HEK293 (cell line): ENCODE measurements at regions not wholly inside any gene's neighbourhood (a gene's known extent, or its start where the extent isn't known, plus 50 kb on each side); places are given as distances from the start of the nearest gene placed in this dataset.
A peak's percentile ranks its signal among the peaks of the same experiment; 100 is the strongest.

ENCODE experiments used
- CTCF ChIA-PET: fragments of 350-600 bp; formaldehyde crosslinking; extraction: SDS; loops from one replicate; lab custom pipeline; 2021; ENCODE audit warnings: antibody characterized with exemption; lab: Yijun Ruan, JAX
- POLR2A ChIA-PET: fragments of 300-600 bp; formaldehyde crosslinking; extraction: SDS; loops from one replicate; lab custom pipeline; 2020; ENCODE audit warnings: antibody characterized with exemption, inconsistent platforms; lab: Yijun Ruan, JAX
- H3K27ac ChIP-seq: fragments of 200-500 bp; sonication (Bioruptor generic); 2 replicates; pipeline ENCODE4 v1.5.1; 2014; ENCODE audit warnings: low read depth, low read length, control low read depth, inconsistent platforms; ENCODE audit errors: extremely low read depth
- H3K36me3 ChIP-seq, 2 experiments: fragments of 200-500 bp in 1 of 2; sonication (Bioruptor generic) in 1 of 2; 1 replicate in 1 of 2; 2 replicates in 1 of 2; pipeline ENCODE4 v1.5.1; 2014 to 2017; ENCODE audit warnings: inconsistent platforms in 2 of 2, low read length in 2 of 2; ENCODE audit not compliant: control insufficient read depth in 2 of 2, insufficient read depth in 1 of 2
- H3K4me1 ChIP-seq: fragments of 200-500 bp; sonication (Bioruptor generic); 2 replicates; pipeline ENCODE4 v1.5.1; 2014; ENCODE audit warnings: mild to moderate bottlenecking, low read length, inconsistent platforms; ENCODE audit not compliant: control insufficient read depth, insufficient read depth
- H3K4me3 ChIP-seq: 2 replicates; pipeline ENCODE4 v1.5.1; 2011; ENCODE audit warnings: low read depth, mild to moderate bottlenecking, control low read depth, low read length, moderate library complexity
- H3K9me3 ChIP-seq: fragments of 200-500 bp; sonication (Bioruptor generic); 2 replicates; pipeline ENCODE4 v1.5.1; 2014; ENCODE audit warnings: low read depth, low read length, inconsistent platforms; ENCODE audit not compliant: control insufficient read depth, insufficient read depth
- BCL11A ChIP-seq: fragments of 450-650 bp; formaldehyde crosslinking; IDR thresholded peaks from 2 replicates; pipeline ENCODE4 v1.5.1; 2016; ENCODE audit warnings: low read depth, missing biosample characterization, missing genetic modification characterization
- GLI2 ChIP-seq: fragments of 450-650 bp; formaldehyde crosslinking; IDR thresholded peaks from 2 replicates; pipeline ENCODE4; 2017; ENCODE audit warnings: missing biosample characterization, missing genetic modification characterization, low read depth, borderline replicate concordance
- MYNN ChIP-seq: fragments of 450-650 bp; formaldehyde crosslinking; IDR thresholded peaks from 2 replicates; pipeline ENCODE4 v1.5.1; 2016; ENCODE audit warnings: missing biosample characterization, missing genetic modification characterization, borderline replicate concordance
- OSR2 ChIP-seq: fragments of 450-650 bp; formaldehyde crosslinking; IDR thresholded peaks from 2 replicates; pipeline ENCODE4 v1.5.1; 2016; ENCODE audit warnings: missing biosample characterization, missing genetic modification characterization
- PRDM1 ChIP-seq: fragments of 450-650 bp; formaldehyde crosslinking; IDR thresholded peaks from 2 replicates; pipeline ENCODE4; 2016; ENCODE audit warnings: missing biosample characterization, missing genetic modification characterization
- REPIN1 ChIP-seq: fragments of 450-650 bp; formaldehyde crosslinking; IDR thresholded peaks from 2 replicates; pipeline ENCODE4 v1.5.1; 2017; ENCODE audit warnings: missing biosample characterization, missing genetic modification characterization, low read depth
- ZBTB8A ChIP-seq: fragments of 450-650 bp; formaldehyde crosslinking; IDR thresholded peaks from 2 replicates; pipeline ENCODE4 v1.5.1; 2016; ENCODE audit warnings: missing biosample characterization, missing genetic modification characterization
- ZNF138 ChIP-seq: fragments of 450-650 bp; formaldehyde crosslinking; IDR thresholded peaks from 2 replicates; pipeline ENCODE4 v1.5.1; 2016; ENCODE audit warnings: missing biosample characterization, missing genetic modification characterization, borderline replicate concordance
- ZNF146 ChIP-seq: fragments of 450-650 bp; formaldehyde crosslinking; IDR thresholded peaks from 2 replicates; pipeline ENCODE4 v1.5.1; 2016; ENCODE audit warnings: missing biosample characterization, missing genetic modification characterization
- ZNF292 ChIP-seq: fragments of 450-650 bp; formaldehyde crosslinking; IDR thresholded peaks from 2 replicates; pipeline ENCODE4 v1.5.1; 2016; ENCODE audit warnings: low read depth, missing biosample characterization, missing genetic modification characterization, borderline replicate concordance
- ZNF366 ChIP-seq: fragments of 450-650 bp; formaldehyde crosslinking; conservative IDR thresholded peaks from 2 replicates; pipeline ENCODE4 v1.5.1; 2016; ENCODE audit warnings: missing biosample characterization, missing genetic modification characterization
- ZNF530 ChIP-seq: fragments of 450-650 bp; formaldehyde crosslinking; IDR thresholded peaks from 2 replicates; pipeline ENCODE4 v1.5.1; 2016; ENCODE audit warnings: low read depth, missing biosample characterization, missing genetic modification characterization
- ZNF626 ChIP-seq: fragments of 450-650 bp; sonication (Bioruptor Pico); formaldehyde crosslinking; IDR thresholded peaks from 2 replicates; pipeline ENCODE4 v1.5.1; 2018; ENCODE audit warnings: missing biosample characterization, missing genetic modification characterization, inconsistent platforms
- ZNF670 ChIP-seq: fragments of 450-650 bp; formaldehyde crosslinking; IDR thresholded peaks from 2 replicates; pipeline ENCODE4 v1.5.1; 2016; ENCODE audit warnings: missing biosample characterization, missing genetic modification characterization, low read depth
- ZSCAN30 ChIP-seq: fragments of 450-650 bp; IDR thresholded peaks from 2 replicates; pipeline ENCODE4 v1.5.1; 2018; ENCODE audit warnings: missing biosample characterization, mild to moderate bottlenecking, missing genetic modification characterization, moderate library complexity
- TF ChIP-seq, protein P1 (sequence below): fragments of 450-650 bp; formaldehyde crosslinking; IDR thresholded peaks from 2 replicates; pipeline ENCODE4 v1.5.1; 2016; ENCODE audit warnings: missing biosample characterization, missing genetic modification characterization
- TF ChIP-seq, protein P2 (sequence below): fragments of 450-650 bp; formaldehyde crosslinking; IDR thresholded peaks from 2 replicates; pipeline ENCODE4 v1.5.1; 2017; ENCODE audit warnings: missing biosample characterization, missing genetic modification characterization
- TF ChIP-seq, protein P3 (sequence below): fragments of 450-650 bp; formaldehyde crosslinking; IDR thresholded peaks from 2 replicates; pipeline ENCODE4 v1.5.1; 2016; ENCODE audit warnings: missing biosample characterization, missing genetic modification characterization
- TF ChIP-seq, protein P4 (sequence below): fragments of 450-650 bp; formaldehyde crosslinking; IDR thresholded peaks from 2 replicates; pipeline ENCODE4 v1.5.1; 2016; ENCODE audit warnings: missing biosample characterization, missing genetic modification characterization

DNA sequence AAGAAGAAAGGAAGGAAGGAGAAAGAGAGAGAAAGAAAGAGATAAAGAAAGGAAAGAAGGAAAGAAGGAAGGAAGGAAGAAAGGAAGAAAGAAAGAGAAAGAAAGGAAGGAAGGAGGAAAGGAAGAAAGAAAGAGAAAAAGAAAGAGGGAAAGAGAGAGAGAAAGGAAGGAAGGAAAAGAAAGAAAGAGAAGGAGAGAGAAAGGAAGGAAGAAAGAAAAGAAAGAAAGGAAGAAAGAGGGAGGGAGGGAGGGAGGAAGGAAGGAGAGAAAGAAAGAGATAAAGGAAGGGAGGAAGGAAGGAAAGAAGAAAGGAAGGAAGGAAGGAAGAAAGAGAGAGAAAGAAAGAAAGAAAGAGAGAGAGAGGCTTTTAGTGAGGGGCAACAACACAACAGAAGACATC, 135.1 kb upstream of the VSTM2B start:
- Histone ChIP-seq H3K36me3 (no peaks in the 10 kb centered on the region), H3K9me3 (peaks cover 7% of the 10 kb centered on the region; the same call in 1 of the 2 replicates), H3K4me1 (no peaks in the 10 kb centered on the region), H3K4me3 (no peak overlapping the region)
- ChIA-PET POLR2A (no interaction called here), CTCF (no interaction called here)
- TF ChIP-seq, protein P1, sequence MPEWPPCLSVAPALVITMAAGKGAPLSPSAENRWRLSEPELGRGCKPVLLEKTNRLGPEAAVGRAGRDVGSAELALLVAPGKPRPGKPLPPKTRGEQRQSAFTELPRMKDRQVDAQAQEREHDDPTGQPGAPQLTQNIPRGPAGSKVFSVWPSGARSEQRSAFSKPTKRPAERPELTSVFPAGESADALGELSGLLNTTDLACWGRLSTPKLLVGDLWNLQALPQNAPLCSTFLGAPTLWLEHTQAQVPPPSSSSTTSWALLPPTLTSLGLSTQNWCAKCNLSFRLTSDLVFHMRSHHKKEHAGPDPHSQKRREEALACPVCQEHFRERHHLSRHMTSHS (tag by site-specific recombination): no peak
- TF ChIP-seq ZNF366 (peak; percentile 75), PRDM1 (peak; percentile 75)
- TF ChIP-seq, protein P2, sequence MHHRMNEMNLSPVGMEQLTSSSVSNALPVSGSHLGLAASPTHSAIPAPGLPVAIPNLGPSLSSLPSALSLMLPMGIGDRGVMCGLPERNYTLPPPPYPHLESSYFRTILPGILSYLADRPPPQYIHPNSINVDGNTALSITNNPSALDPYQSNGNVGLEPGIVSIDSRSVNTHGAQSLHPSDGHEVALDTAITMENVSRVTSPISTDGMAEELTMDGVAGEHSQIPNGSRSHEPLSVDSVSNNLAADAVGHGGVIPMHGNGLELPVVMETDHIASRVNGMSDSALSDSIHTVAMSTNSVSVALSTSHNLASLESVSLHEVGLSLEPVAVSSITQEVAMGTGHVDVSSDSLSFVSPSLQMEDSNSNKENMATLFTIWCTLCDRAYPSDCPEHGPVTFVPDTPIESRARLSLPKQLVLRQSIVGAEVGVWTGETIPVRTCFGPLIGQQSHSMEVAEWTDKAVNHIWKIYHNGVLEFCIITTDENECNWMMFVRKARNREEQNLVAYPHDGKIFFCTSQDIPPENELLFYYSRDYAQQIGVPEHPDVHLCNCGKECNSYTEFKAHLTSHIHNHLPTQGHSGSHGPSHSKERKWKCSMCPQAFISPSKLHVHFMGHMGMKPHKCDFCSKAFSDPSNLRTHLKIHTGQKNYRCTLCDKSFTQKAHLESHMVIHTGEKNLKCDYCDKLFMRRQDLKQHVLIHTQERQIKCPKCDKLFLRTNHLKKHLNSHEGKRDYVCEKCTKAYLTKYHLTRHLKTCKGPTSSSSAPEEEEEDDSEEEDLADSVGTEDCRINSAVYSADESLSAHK: no peak
- TF ChIP-seq, all 188 proteins: peak for 2
- no peak overlapping the region for H3K27ac ChIP-seq

DNA sequence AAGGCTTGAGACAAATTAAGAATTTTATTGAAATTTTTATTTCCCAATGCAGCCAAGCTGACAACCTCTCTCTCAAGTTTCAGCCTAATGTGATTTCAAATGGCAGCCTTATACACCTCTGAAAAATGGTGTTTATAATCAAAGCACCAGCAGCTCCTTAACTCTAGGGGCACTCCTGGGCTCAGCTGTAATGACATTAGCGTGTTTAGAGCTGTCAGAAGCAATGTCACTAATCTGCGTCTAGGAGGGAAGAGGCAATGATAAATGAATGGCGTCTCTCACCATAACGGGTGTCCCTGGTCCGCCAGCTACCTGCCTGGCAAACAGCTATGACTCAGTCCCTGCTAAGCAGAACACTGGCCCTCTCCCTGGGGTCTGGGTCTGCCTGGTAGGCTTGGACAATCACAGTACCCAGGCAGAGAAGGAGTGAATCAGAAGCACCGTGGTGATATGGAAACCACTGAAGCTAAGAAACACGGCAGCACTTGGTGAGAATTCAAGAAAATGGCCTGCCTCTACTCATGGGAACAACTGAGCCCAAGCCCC, 131.8 kb upstream of the VSTM2B start:
- POLR2A ChIA-PET: interaction anchor here (0.6 kb wide), 1 partner anchor 33 kb away, joined by 4 read pairs; no protein-coding TSS in a partner anchor
- CTCF ChIA-PET: interaction anchor here (0.6 to 1.4 kb wide), 7 partner anchors 11 to 622 kb away, joined by 3 to 4 read pairs (median 3); no protein-coding TSS in a partner anchor
- Histone ChIP-seq H3K27ac (no peak overlapping the region), H3K4me3 (no peak overlapping the region), H3K36me3 (no peaks in the 10 kb centered on the region), H3K9me3 (peaks cover 7% of the 10 kb centered on the region; the same call in 1 of the 2 replicates), H3K4me1 (no peaks in the 10 kb centered on the region)
- TF ChIP-seq ZBTB8A (tag by site-specific recombination) (no peak), ZNF626 (tag by site-specific recombination) (no peak), ZSCAN30 (tag by site-specific recombination) (no peak), REPIN1 (no peak), ZNF530 (tag by site-specific recombination) (no peak)
- TF ChIP-seq, protein P3, sequence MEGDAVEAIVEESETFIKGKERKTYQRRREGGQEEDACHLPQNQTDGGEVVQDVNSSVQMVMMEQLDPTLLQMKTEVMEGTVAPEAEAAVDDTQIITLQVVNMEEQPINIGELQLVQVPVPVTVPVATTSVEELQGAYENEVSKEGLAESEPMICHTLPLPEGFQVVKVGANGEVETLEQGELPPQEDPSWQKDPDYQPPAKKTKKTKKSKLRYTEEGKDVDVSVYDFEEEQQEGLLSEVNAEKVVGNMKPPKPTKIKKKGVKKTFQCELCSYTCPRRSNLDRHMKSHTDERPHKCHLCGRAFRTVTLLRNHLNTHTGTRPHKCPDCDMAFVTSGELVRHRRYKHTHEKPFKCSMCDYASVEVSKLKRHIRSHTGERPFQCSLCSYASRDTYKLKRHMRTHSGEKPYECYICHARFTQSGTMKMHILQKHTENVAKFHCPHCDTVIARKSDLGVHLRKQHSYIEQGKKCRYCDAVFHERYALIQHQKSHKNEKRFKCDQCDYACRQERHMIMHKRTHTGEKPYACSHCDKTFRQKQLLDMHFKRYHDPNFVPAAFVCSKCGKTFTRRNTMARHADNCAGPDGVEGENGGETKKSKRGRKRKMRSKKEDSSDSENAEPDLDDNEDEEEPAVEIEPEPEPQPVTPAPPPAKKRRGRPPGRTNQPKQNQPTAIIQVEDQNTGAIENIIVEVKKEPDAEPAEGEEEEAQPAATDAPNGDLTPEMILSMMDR (tag by site-specific recombination): 0 out of 2 replicates have a peak, but pooled peaks have one; percentile 26
- TF ChIP-seq, protein P4, sequence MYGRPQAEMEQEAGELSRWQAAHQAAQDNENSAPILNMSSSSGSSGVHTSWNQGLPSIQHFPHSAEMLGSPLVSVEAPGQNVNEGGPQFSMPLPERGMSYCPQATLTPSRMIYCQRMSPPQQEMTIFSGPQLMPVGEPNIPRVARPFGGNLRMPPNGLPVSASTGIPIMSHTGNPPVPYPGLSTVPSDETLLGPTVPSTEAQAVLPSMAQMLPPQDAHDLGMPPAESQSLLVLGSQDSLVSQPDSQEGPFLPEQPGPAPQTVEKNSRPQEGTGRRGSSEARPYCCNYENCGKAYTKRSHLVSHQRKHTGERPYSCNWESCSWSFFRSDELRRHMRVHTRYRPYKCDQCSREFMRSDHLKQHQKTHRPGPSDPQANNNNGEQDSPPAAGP (tag by site-specific recombination): no peak

DNA sequence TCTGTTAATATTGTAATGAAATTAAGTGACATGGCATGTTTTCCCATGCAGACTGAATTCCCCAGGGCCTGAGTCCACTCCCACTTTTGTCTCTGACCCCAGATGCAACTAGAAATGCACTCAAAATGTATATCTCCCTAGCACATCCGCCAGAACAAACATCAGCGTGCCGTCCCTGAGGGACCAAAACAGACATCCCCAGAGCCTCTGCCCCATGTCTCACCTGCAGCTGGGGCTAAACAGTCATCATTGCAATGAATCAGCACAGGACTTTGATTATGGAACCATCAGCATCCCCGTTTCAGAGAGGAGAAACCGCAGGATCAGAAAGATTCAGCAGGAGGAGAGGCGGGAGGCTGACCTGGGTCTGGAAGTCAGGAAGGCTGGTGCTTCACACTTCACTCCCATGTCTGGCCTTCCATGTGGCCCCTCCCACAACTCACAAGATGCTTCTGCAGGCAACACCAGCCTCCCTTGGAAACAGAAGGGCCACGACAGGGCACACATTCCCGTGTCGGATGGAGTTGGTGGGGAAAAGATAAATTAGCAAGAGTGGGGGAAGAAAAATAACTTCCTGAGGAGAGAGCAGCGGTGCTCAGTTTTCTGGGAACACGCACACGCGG, 130.6 kb upstream of the VSTM2B start:
- H3K27ac ChIP-seq: no peak overlapping the region
- ChIA-PET CTCF (interaction anchor here (0.6 to 1.3 kb wide), 2 partner anchors 84 to 85 kb away, joined by 3 read pairs; no protein-coding TSS in a partner anchor), POLR2A (interaction anchor here (0.8 kb wide), 1 partner anchor 211 kb away, joined by 3 read pairs; the partner anchor contains the start of gene POP4)
- no peak overlapping the region for H3K4me3 ChIP-seq
- TF ChIP-seq ZNF670 (tag by site-specific recombination) (no peak), GLI2 (tag by site-specific recombination) (no peak), BCL11A (tag by site-specific recombination) (no peak), ZNF146 (no peak), OSR2 (tag by site-specific recombination) (no peak), ZNF138 (tag by site-specific recombination) (no peak), ZNF292 (no peak), MYNN (tag by site-specific recombination) (no peak)
- H3K36me3 ChIP-seq: no peaks in the 10 kb centered on the region
- peaks cover 7% of the 10 kb centered on the region; the same call in 1 of the 2 replicates for H3K9me3 ChIP-seq
- H3K4me1 ChIP-seq: no peaks in the 10 kb centered on the region
